Neural cell (in vitro differentiated cells): ENCODE measurements at regions not wholly inside any gene's neighbourhood (a gene's known extent, or its start where the extent isn't known, plus 50 kb on each side); places are given as distances from the start of the nearest gene placed in this dataset.

ENCODE experiments used
- CTCF ChIP-seq: fragments of 450-650 bp; IDR thresholded peaks from 2 replicates; pipeline ENCODE4 v1.5.1; 2014; ENCODE audit warnings: antibody characterized with exemption, mild to moderate bottlenecking, moderate library complexity; ENCODE audit not compliant: poor library complexity, severe bottlenecking
- EP300 ChIP-seq: fragments of 450-650 bp; conservative IDR thresholded peaks from 2 replicates; pipeline ENCODE4 v1.6.1; 2014; ENCODE audit warnings: antibody characterized with exemption, mild to moderate bottlenecking, moderate library complexity; ENCODE audit not compliant: poor library complexity, severe bottlenecking
- EZH2 ChIP-seq: fragments of 200-600, 300-800 bp; shearing (Covaris generic), sonication (generic); IDR thresholded peaks from 2 replicates; pipeline ENCODE4 v1.6.1; 2014; ENCODE audit warnings: antibody characterized with exemption, low read length, borderline replicate concordance, mild to moderate bottlenecking; ENCODE audit not compliant: insufficient read depth, poor library complexity, severe bottlenecking
- MXI1 ChIP-seq: fragments of 450-650 bp; conservative IDR thresholded peaks from 2 replicates; pipeline ENCODE4 v1.6.1; 2014; ENCODE audit warnings: antibody characterized with exemption, mild to moderate bottlenecking; ENCODE audit not compliant: poor library complexity, severe bottlenecking
- POLR2AphosphoS5 ChIP-seq: IDR thresholded peaks from 2 replicates; pipeline ENCODE4 v1.6.1; 2012
- RAD21 ChIP-seq: fragments of 450-650 bp; conservative IDR thresholded peaks from 2 replicates; pipeline ENCODE4 v1.6.1; 2014; ENCODE audit warnings: antibody characterized with exemption, mild to moderate bottlenecking, moderate library complexity
- REST ChIP-seq: IDR thresholded peaks from 2 replicates; pipeline ENCODE4 v1.6.1; 2012; ENCODE audit warnings: borderline replicate concordance

GRCh38 chr1:105023719-105024118 is 1274.0 kb downstream of the AMY1C start:
- TF ChIP-seq CTCF (no peak), EP300 (no peak), REST (no peak), POLR2AphosphoS5 (no peak), EZH2 (no peak), RAD21 (no peak), MXI1 (no peak)
